Bone marrow (tissue), 2 donors: ENCODE measurements at regions not wholly inside any gene's neighbourhood (a gene's known extent, or its start where the extent isn't known, plus 50 kb on each side); places are given as distances from the start of the nearest gene placed in this dataset.

ENCODE experiments used
- DNase-seq, 2 donors: peaks; one replicate each; lab custom pipeline; 2025; lab: John Stamatoyannopoulos, UW

DNA sequence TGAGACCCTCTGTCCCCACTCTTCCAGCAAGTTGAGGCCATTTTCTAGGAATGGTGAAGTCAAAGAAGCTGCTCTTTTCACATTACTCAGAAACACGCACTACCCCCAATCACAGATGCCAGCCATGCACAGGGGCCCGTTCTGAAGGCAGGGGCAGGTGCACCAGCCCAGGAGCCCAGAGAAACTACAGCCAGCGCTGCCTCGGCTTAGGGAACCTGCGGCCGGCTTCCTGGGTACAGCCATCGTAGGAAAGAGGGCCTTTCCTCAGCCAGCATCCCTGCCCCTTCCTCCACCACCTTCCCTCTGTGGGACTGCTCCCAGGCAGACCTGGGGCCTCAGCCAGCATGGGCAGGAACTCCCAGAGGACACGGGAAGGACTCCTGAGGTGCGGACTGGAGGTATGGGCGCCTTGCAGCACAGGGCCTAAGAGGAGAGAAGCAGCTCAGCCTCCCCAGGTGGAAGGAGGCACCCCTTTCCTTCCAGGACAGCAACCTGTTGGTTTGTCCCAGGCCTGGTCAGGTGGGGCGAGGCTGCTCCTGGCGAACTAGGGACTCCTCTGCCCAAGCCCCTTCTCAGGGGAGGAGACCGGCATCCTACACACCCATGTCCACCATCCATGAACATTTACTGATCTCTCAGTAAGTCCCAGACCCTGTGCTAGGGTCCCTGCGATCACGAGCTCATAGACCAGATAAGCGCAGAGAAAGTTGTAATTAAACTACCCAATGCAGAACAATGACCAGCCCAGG, 99.0 kb upstream of the ID2 start:
- no peak for DNase-seq

DNA sequence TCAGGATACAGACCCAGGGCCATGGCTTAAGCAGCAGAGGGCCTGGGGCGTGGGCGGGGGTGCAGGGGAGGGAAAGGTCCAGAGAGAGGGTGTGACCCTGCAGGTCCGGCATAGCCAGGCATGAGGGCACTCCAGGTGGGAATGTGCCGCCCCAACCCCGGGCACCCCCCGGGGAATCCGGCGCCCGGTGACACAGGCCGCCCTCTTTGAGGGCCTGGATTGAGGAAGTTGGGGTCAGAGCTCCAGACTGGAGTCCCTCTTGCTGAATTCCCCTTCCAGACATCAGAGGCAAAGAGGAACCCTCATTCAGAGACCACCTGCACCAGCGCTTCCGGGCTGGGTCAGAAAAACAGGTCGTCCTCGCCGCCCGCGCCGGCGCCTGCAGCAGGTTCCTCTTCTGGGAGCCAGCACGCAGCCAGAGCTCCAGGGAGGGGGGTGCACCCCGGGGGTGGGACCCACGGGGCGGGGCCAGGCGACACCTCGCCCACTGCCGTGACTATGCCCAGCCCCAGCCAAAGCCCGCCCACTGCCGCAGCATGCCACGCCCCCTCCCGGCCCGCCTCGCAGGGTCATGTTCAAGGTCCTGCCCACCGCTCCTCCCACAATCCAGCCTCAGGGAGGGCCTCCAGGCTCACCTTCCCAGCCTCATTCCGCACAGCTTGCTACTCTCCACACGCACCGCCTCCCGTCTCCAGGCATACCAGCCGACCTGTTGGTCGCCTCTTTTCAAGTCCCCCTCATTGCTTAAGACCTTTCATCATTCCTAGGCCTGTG, 98.3 kb upstream of the ID2 start:
- DNase-seq, result peak; percentile 91 to 97

DNA sequence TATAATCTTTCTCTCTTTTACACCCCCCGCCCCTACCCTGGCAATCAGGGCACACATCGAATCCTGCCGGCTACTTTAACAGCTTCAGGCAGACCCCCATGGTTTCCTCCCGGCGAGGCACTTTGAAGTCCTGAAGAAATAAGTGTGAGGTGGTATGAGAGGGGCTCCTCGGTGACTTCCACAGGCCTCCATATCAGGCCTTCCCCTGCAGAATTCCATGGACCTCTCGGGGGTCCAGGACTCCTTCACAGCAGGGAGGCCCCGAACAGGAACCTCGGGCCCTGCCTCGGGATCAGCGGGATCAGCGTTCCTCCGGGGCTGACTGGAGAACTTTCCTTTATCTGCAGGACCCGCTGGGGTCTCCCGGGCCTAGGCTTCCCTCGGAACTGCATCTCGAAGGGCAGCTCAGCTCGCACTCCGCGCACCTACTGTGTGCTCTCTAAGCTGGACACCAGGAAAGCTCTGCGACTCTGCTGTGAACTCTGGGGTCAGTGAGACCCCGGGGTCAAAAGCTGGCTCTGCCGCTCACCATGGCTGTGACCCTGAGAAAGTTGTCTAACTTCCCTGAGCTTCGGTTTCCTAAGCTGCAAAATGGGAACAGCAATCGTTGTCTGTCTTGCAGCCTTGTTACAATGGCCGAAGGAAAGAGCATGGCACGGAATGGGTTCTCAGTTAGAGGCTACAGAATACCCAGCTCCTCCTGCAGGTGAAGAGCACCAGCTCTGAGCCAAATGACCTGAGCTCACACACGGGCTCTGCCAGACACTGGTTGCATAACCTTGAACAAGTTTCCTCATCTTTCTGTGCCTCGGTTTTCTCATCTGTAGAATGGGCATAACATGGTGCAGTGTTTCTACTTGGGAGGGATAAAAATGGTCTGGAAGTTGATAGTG, 97.4 kb upstream of the ID2 start:
- DNase-seq, result no peak

DNA sequence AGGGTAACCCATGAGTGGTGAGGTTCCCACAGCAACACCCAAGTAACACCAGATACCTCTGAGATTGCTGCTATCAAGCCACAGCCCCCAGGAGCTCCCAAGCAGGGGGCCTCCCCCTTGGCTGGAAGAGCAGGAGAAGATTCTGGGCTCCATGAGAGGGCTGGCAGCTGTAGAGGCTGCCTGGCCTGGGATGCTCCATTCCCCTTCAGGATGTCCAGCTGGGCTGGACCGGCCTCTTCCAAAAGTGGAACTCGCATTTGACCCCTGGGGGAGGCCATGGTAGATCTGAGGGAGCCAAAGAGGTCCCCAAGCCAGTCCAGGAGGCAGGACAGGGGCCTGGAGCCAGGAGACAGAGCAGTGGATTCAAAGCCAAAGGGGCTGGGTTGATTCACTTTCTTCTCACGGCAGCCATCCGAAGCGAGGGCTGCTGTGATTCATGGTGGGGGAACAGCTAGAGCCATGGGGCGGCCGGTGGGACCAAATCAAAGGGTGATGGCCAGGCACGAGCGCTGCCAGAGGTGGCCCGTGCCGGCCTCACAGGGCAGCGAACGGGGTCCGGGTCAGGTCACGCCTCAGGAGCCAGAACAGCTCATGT, 95.3 kb upstream of the ID2 start:
- no peak for DNase-seq

GRCh38 chr2:8587251-8587791, 94.5 kb upstream of the ID2 start:
- DNase-seq, result no peak

- DNase-seq, result no peak
Measured at GRCh38 chr2:8587920-8588830, 93.7 kb upstream of the ID2 start.

- DNase-seq, result no peak
Measured at GRCh38 chr2:8588831-8589191, 93.0 kb upstream of the ID2 start.

DNA sequence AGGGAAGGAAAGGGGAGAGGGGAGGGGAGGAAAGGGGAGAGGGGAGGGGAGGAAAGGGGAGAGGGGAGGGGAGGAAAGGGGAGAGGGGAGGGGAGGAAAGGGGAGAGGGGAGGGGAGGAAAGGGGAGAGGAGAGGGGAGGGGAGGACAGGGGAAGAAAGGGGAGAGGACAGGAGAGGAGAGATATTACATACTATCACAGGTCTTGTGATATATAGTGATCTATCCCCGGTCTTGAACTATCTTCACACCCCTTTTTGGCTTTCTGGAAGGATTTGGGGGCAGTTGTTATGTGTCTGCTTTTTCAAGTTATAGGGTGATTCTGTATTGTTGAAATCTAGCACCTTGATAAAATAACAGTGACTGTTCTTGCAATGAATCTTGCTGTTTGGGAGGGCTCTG, 92.1 kb upstream of the ID2 start:
- no peak for DNase-seq

- DNase-seq, result no peak
Measured at GRCh38 chr2:8590938-8591337, 90.9 kb upstream of the ID2 start.

- DNase-seq, result no peak
Measured at GRCh38 chr2:8592736-8593135, 89.1 kb upstream of the ID2 start.

- no peak for DNase-seq
Measured at GRCh38 chr2:8593243-8593642, 88.6 kb upstream of the ID2 start.

GRCh38 chr2:8594731-8595427, 87.0 kb upstream of the ID2 start:
- no peak for DNase-seq

- DNase-seq, result no peak
Measured at GRCh38 chr2:8595428-8595805, 86.4 kb upstream of the ID2 start.

- no peak for DNase-seq
Measured at GRCh38 chr2:8595811-8596600, 85.8 kb upstream of the ID2 start.

DNA sequence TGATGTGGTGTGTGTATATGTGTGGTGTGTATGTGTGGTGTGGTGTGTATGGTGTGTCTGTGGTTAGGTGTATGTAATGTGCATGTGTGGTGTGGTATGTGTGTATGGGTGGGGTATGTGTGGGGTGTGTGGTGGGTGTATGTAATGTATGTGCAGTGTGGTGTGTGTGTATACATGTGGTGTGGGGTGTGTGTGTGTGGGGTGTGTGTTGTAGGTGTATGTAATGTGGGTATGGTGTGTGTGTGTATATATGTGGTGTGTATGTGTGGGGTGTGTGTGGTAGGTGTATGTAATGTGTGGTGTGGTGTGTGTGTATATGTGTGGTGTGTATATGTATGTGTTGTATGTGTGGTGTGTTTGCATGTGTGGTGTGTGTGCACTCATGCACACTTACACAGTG, 84.8 kb upstream of the ID2 start:
- DNase-seq, result no peak

DNA sequence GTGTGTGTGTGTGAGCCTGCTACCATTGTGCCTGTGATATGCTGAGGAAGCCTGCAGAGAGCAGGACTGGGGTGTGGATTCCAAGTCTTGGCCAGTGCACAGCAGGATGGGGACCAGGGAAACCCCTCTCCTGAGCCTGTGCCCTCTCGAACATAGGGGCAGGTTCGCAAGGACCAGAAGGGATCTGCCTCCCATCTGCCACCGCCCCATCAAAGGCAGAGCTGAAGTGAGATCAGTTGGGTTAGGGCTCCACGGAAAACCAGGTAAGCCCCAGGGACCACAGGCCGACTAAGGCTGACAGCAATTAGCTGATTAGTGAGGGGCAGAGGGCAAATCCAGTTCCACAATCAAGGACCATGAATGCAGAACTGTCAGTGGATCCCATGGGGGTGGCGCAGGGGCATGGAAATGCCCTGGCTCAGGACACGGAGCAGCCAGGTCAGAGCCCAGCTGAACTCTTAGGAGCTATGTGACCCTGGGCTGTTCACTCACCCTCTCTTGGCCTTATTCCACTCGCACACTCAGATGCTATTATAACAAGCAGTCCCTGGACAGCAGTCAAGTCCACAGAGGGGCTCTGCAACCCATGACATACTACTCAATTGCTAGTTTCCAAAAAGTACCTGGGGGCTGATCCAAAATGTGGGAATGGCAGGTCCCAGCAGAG, 84.2 kb upstream of the ID2 start:
- no peak for DNase-seq

DNA sequence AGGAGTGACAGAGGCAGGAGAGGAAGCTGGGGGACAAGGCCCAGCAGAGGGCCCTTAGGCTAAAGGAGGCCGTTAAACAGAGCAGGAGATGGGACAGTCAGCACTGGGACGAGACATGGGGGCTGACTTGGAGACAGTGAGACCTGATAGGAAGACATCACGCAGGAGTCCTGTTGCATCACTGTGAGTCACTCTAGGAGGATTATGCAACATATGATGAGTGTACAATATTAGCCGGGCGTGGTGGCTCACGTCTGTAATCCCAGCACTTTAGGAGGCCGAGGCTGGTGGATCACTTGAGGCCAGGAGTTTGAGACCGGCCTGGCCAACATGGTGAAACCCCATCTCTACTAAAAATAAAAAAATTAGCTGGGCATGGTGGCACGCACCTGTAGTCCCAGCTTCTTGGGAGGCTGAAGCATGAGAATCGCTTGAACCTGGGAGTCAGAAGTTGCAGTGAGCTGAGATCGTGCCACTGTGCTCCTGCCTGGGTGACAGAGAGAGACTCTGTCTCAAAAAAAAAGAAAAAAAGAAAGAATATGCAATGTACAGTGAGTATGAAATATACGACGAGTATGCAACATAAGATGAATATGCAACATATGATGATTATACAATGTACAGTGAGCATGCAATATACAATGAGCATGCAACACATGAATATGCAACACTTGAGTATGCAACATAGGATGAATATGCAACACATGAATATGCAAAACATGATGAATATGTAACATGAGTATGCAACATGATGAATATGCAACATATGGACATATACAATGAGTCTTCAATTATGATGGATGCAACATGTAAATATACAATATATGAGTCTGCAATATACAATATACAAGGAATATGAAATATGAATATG, 83.3 kb upstream of the ID2 start:
- peak; percentile 32 to 49 for DNase-seq
